ENCODE measurements at regions not wholly inside any gene's neighbourhood (a gene's known extent, or its start where the extent isn't known, plus 50 kb on each side); places are given as distances from the start of the nearest gene placed in this dataset.

DNA sequence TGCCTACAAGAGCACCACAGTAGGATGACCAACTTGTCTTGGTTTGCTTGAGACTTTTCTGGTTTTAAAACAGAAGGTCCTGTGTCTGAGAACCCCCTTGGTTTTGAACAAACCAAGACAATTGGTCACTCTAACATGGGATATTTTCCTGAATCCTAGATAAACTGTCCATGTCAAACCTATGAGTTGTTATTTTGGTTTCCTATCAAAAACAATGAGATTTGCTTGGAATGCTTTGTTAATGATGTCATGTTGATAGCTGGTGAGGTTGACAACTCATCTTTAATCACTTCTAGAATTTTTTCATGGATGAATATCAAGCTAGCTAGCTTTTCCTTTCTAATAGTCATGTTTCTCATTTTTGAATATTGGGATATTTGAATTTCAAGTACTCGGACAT lies 518.3 kb upstream of the ARX start:
- no peak overlapping the region for H3K9ac ChIP-seq (ENCODE audit: low read length)
- no peaks in the 10 kb centered on the region for H3F3A ChIP-seq (ENCODE audit: insufficient read depth, low read length, poor library complexity, severe bottlenecking)
- no peak overlapping the region for H3K4me2 ChIP-seq (ENCODE audit: low read length)

DNA sequence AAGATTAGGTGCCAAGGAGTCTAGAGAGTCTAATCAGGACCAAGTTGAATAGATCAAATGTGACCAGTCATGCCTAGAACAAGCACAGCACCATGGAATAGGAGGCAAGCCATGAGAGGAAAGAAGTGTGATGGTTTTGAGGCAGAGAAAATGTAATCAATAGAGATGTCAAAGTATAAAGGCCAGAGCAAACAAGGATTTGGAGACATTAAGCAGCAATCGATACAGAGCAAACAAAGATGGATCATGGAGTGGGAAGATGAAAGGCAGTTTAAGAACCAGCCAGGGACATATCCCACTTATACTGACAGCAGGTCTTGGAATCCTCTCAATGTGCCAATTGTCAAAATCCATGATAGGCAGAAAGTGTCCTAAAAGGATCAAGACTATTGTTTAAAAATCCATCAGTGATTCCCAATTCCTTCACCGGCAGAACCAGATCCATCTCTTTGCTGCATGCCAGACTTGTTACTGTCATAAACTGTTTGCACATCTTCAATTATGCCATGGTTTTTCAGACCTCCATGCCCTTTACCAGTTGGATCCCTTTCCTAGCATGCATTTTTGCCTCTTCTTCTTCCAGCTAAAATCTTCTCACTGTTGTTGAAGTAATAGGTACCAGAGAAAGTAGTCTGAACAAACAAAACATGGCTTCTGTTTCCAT lies 520.7 kb upstream of the ARX start:
- TF ChIP-seq EP300 (conservative IDR thresholded peaks at IDR 0.05; ENCODE audit: poor library complexity, severe bottlenecking): no peak
- TF ChIP-seq, protein P1, sequence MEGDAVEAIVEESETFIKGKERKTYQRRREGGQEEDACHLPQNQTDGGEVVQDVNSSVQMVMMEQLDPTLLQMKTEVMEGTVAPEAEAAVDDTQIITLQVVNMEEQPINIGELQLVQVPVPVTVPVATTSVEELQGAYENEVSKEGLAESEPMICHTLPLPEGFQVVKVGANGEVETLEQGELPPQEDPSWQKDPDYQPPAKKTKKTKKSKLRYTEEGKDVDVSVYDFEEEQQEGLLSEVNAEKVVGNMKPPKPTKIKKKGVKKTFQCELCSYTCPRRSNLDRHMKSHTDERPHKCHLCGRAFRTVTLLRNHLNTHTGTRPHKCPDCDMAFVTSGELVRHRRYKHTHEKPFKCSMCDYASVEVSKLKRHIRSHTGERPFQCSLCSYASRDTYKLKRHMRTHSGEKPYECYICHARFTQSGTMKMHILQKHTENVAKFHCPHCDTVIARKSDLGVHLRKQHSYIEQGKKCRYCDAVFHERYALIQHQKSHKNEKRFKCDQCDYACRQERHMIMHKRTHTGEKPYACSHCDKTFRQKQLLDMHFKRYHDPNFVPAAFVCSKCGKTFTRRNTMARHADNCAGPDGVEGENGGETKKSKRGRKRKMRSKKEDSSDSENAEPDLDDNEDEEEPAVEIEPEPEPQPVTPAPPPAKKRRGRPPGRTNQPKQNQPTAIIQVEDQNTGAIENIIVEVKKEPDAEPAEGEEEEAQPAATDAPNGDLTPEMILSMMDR (IDR thresholded peaks at IDR 0.05; ENCODE audit: poor library complexity, severe bottlenecking): no peak
- no peak for TF ChIP-seq RAD21 (conservative IDR thresholded peaks at IDR 0.05)
- no peak for TF ChIP-seq POLR2AphosphoS5 (IDR thresholded peaks at IDR 0.05)
- no peak for TF ChIP-seq MXI1 (conservative IDR thresholded peaks at IDR 0.05; ENCODE audit: poor library complexity, severe bottlenecking)
- TF ChIP-seq SMC3 (conservative IDR thresholded peaks at IDR 0.05; ENCODE audit: poor library complexity): no peak
- TF ChIP-seq, protein P2, sequence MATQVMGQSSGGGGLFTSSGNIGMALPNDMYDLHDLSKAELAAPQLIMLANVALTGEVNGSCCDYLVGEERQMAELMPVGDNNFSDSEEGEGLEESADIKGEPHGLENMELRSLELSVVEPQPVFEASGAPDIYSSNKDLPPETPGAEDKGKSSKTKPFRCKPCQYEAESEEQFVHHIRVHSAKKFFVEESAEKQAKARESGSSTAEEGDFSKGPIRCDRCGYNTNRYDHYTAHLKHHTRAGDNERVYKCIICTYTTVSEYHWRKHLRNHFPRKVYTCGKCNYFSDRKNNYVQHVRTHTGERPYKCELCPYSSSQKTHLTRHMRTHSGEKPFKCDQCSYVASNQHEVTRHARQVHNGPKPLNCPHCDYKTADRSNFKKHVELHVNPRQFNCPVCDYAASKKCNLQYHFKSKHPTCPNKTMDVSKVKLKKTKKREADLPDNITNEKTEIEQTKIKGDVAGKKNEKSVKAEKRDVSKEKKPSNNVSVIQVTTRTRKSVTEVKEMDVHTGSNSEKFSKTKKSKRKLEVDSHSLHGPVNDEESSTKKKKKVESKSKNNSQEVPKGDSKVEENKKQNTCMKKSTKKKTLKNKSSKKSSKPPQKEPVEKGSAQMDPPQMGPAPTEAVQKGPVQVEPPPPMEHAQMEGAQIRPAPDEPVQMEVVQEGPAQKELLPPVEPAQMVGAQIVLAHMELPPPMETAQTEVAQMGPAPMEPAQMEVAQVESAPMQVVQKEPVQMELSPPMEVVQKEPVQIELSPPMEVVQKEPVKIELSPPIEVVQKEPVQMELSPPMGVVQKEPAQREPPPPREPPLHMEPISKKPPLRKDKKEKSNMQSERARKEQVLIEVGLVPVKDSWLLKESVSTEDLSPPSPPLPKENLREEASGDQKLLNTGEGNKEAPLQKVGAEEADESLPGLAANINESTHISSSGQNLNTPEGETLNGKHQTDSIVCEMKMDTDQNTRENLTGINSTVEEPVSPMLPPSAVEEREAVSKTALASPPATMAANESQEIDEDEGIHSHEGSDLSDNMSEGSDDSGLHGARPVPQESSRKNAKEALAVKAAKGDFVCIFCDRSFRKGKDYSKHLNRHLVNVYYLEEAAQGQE (IDR thresholded peaks at IDR 0.05; ENCODE audit: borderline replicate concordance): no peak
- Histone ChIP-seq H3F3A (ENCODE audit: insufficient read depth, low read length, poor library complexity, severe bottlenecking) (no peaks in the 10 kb centered on the region), H3K36me3 (ENCODE audit: insufficient read depth, low read length) (no peaks in the 10 kb centered on the region), H3K9ac (ENCODE audit: low read length) (no peak overlapping the region), H3K4me3 (ENCODE audit: low read length) (no peak overlapping the region), H3K9me3 (ENCODE audit: low read length) (no peaks in the 10 kb centered on the region), H3K27ac (ENCODE audit: low read length) (no peak overlapping the region), H3K27me3 (ENCODE audit: insufficient read depth, low read depth, low read length) (no peaks in the 10 kb centered on the region), H2AFZ (ENCODE audit: low read depth, low read length) (no peak overlapping the region), H3K79me2 (replicated peaks; ENCODE audit: insufficient read depth, low read length) (no peaks in the 10 kb centered on the region), H3K4me2 (ENCODE audit: low read length) (no peak overlapping the region), H3K9me2 (ENCODE audit: insufficient read depth, low read length) (no peaks in the 10 kb centered on the region), H4K20me1 (ENCODE audit: insufficient read depth) (no peaks in the 10 kb centered on the region)

More for the DNA sequence above, 518.3 kb upstream of the ARX start:
- Histone ChIP-seq H3K36me3 (ENCODE audit: insufficient read depth, low read length) (no peaks in the 10 kb centered on the region), H3K27me3 (ENCODE audit: insufficient read depth, low read depth, low read length) (no peaks in the 10 kb centered on the region), H3K9me2 (ENCODE audit: insufficient read depth, low read length) (no peaks in the 10 kb centered on the region), H3K9me3 (ENCODE audit: low read length) (no peaks in the 10 kb centered on the region), H4K20me1 (ENCODE audit: insufficient read depth) (no peaks in the 10 kb centered on the region), H3K79me2 (replicated peaks; ENCODE audit: insufficient read depth, low read length) (no peaks in the 10 kb centered on the region), H2AFZ (ENCODE audit: low read depth, low read length) (no peak overlapping the region), H3K27ac (ENCODE audit: low read length) (no peak overlapping the region), H3K4me3 (ENCODE audit: low read length) (no peak overlapping the region)
- TF ChIP-seq, protein P1 (IDR thresholded peaks at IDR 0.05; ENCODE audit: poor library complexity, severe bottlenecking): no peak
- TF ChIP-seq MXI1 (conservative IDR thresholded peaks at IDR 0.05; ENCODE audit: poor library complexity, severe bottlenecking): no peak
- no peak for TF ChIP-seq POLR2AphosphoS5 (IDR thresholded peaks at IDR 0.05)
- TF ChIP-seq, protein P2 (IDR thresholded peaks at IDR 0.05; ENCODE audit: borderline replicate concordance): no peak
- no peak for TF ChIP-seq SMC3 (conservative IDR thresholded peaks at IDR 0.05; ENCODE audit: poor library complexity)
- TF ChIP-seq EZH2 (IDR thresholded peaks at IDR 0.05; ENCODE audit: borderline replicate concordance, insufficient read depth, low read length, poor library complexity, severe bottlenecking): no peak
- TF ChIP-seq EP300 (conservative IDR thresholded peaks at IDR 0.05; ENCODE audit: poor library complexity, severe bottlenecking): no peak
- no peak for TF ChIP-seq TAF1 (IDR thresholded peaks at IDR 0.05; ENCODE audit: low read depth)
- TF ChIP-seq RAD21 (conservative IDR thresholded peaks at IDR 0.05): no peak

Measured in neural cell (in vitro differentiated cells).